Hematopoietic multipotent progenitor cell treated with erythropoietin and hydrocortisone succinate and interleukin-3 and kit ligand, for 17 days (in vitro differentiated cells): ENCODE measurements at regions not wholly inside any gene's neighbourhood (a gene's known extent, or its start where the extent isn't known, plus 50 kb on each side); places are given as distances from the start of the nearest gene placed in this dataset.
"Not testable (repeated sequence)": the region's sequence is repeated elsewhere in the genome, so short reads cannot be mapped to it uniquely, and the experiment has no call there.

Experiments used
- DNase-seq: peaks from one replicate; pipeline ENCODE4 v3.0.0-alpha.2; 2015; ENCODE audit warnings: low spot score

DNA sequence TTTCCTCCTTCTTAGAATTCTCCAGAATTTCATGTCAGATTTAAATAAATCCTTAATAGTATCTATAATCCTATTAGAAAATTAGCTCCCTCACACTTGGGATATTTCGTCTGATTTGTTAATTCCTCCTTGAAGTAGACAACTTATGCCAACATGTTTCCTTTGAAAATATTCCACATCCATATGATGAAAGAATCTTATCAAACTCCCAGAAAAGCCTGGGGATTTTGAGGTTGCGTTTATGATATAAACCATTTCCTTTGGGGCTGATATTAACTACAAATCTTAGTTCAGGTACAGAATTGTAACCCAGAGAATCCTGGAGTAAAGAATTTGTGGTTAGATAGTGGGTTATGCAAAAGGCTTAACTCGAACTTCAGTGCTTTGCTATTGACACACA lies 2373.8 kb upstream of the ACO1 start:
- DNase-seq, result no peak

DNA sequence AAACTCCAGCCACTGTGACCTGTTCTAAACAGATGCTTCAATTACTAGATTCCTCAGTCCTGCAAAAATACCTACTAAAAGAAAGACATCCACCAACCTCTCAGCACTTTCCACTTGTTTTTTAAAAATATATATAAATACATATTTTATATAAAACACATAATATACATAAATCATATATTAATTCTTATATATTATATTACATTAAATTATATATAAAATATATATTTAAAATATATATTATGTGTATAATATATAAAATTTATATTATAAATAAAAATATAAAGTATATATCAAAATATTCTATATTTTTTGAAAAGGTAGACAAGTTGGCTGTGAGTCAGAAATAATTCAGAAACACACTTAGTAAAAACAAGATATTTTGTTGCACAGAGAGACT lies 2371.8 kb upstream of the ACO1 start:
- DNase-seq, result no peak

DNA sequence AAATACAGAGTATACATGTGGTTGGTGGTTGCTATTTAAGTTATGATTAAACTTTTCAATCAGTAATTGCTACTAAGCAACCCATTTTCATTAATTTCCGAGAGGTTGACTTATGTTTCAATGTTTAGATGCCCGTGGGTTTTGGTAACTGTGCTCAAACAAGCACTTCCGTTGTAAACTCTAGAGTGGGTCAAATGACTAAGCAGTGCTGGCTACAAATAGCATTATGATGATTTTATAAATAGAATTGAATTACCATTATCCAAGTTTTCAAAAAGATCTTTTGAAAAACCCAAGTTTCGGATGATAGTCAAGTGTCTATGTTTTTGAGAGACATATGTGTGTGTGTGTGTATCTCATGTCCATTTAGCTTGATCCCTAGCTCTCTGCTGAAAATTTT lies 2369.4 kb upstream of the ACO1 start:
- no peak for DNase-seq

DNA sequence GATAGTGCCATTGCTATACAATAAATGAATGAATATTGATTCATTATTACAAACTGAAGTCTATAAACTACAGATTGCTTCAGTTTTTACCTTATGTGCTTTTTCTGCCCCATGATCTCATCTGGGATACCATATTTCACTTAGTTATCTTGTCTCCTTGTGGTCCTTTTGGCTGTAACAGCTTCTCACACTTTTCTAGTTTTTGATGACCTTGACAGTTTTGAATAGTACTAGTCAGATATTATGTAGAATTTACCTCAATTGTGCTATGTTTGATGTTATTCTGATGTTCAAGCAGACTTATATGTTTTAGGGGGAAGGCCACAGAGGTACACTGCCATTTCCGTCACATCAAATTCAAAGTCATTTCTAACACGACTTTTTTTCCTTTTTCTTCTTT lies 2364.3 kb upstream of the ACO1 start:
- no peak for DNase-seq

DNA sequence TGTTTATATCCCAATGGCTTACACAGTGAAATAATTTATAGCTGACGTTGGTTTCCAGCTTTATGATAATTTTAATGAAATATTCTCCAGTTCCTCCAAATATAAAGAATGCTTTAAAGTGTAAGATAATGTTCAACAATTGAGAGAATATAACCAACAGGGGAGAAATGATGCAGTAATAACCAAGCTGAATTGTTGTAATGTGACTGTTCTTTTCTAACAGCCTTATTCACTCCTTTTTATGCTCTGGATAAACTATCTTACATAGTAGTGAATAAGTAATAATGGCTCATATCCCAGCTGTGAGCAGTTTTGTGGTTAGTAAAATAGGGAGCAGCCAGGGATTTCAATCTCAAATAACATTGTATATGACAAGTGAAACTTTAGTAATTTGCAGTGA lies 2348.7 kb upstream of the ACO1 start:
- DNase-seq, result no peak

DNA sequence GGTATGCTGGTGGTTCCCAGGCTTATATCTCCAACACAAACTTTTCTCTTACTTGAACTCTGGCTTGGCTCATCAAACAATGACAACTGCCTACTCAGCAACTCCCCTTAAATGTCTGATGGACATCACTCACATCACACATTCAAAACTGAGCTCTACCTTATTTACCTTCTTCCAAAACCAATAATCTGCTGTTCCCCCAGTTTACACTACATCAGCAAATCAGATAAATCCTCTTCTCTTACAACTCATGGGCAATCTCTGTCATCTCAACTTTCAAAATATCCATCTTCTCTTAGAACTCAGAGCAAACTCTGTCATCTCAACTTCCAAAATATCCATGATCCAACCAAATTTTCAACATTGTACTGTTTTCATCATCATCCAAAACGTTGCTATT lies 2347.9 kb upstream of the ACO1 start:
- DNase-seq, result no peak

DNA sequence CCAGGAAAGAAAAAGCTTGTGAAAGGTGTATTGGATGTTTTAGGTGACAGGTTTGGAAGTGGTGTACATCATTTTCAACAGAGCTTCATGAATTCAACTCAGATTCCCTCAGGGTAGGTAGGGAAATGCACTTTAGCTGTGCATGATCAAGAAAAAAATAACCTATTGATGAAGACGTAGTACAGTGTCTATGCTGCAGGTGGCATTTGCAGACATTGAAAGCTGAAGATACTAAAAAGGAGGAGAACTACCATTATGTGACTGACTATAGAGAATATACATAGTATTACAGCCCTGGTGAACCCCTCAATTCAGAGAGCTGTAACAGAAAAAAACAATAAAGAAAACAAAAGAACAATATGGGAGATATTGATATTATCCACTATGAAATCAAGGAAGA lies 2344.7 kb upstream of the ACO1 start:
- no peak for DNase-seq

DNA sequence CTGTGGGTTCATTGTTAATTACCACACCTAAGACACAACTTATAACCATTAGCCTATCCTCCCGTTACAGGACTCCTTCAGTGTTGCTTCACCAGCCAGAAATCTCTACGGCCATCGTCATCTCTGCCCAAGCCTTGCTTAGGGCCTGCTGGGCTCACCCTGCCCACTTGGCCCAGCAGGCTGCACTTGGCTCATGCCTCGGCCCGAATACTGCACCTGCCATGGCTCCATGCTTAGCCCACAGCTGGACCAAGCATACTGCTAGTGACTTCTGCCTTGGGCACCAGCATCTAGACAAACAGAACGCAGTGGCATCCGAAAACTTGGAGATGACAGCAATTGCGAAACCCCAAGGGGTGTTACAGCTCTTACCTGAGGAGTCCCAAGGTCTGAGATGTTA lies 2336.0 kb upstream of the ACO1 start:
- DNase-seq, result no peak

DNA sequence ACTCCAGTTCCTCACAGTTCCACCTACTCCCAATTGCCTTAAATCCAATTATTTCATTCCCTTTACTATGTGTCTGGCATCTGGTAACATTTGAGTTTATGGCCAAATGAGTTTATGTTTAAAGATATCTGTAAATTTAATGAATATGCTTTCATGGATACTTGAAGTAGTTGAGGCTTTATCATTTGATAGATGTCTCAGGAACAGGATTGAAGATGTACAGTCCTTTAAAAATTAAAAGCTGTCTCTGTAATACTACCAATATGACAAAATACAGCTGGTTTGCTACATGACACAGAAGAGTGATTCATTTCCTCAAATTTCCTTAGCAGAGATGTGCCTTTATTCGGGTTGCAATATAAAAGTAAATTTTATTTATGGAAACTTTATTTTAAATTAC lies 2326.0 kb upstream of the ACO1 start:
- DNase-seq, result no peak

DNA sequence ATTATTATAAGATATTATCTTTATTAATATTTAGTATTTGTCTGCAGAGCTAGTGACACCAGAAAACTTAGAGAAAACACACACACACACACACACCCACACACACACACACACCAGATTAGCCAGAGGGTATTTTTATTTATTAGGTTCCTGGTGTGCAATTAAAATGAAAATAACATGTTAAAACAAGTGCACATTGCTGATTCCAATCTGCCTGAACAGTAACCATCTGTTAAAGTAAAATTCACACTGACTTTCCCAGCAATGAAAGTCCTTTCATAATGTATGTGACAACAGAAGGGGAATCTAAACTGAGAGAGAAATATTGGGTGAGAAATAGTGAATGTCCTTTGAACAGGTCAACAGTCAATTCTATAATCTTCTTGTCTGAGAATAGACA lies 2323.5 kb upstream of the ACO1 start:
- no peak for DNase-seq

DNA sequence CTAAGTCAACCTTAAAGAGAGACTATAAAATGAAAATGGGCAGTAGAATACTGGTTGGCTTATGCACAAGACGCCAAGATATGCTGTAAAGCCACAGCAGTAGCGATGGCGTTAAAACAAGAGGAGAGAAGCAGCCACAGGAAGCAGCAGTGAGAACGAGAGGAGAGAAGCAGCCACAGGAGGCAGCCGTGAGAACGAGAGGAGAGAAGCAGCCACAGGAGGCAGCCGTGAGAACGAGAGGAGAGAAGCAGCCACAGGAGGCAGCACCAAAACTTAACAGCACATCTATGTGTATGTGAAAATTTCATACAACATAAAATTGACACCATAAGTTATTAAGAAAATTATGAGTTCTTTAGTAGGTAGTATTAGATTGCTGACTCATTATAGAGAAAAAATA lies 2318.6 kb upstream of the ACO1 start:
- DNase-seq, result no peak

DNA sequence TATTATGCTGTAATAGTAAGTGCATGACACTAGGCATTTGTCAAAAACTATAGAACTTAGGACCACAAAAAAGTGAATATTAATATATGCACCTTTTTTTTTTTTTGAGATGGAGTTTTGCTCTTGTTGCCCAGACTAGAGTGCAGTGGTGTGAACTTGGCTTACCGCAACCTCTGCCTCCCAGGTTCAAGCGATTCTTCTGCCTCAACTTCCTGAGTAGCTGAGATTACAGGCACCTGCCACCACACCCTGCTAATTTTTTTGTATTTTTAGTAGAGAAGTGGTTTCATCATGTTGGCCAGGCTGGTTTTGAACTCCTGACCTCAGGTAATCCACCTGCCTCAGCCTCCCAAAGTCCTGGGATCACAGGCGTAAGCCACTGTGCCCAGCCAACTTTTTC lies 2315.2 kb upstream of the ACO1 start:
- DNase-seq, result not testable (repeated sequence)

DNA sequence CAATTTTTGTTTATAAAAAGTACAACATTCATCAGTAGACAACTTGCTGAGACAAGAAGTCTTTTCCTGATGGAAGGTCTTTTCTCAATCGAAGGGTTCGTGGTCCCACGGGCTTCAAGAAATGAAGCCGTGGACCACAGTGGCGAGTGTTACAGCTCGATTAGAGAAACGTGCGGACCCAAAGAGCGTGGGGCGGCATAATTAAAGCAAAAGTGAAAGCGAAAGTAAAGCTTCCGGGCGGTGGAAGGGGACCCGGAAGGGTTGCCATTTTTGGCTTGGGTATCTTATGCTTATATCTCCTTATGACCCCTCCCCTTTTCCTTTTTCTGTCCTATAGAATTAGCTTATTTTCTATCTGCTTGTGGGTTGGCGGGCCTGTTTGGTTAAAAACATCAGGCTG lies 2309.4 kb upstream of the ACO1 start:
- DNase-seq, result no peak

DNA sequence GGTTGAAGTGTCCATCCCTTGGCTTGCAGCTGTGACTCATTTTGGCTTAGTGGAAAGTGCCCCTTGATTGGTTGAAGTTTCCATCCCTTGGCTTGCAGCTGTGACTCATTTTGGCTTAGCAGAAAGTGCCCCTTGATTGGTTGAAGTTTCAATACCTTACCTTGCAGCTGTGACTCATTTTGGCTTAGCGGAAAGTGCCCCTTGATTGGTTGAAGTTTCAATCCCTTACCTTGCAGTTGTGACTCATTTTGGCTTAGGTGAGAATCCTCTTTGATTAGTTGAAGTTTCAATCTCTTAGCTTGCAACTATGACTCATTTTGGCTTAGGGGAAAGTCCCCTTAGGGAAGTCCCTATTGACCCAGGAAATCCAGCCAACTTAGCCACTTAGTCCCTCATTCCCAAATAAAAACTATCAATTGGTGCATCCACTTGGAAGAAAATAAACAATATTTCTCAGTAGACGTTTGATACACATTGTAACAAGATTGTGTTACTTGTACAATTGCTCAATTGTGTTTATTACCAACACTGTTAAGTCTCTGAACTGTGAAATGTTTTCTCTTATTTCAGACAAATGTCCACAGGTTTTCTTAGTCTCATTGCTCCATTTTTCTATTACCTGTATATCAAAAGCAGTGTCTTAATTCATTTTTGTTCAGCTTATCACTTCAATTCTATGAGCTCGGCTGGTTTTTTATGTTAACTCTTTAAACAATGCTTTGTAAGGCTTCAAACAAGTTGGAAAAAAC lies 2308.8 kb upstream of the ACO1 start:
- no peak for DNase-seq

DNA sequence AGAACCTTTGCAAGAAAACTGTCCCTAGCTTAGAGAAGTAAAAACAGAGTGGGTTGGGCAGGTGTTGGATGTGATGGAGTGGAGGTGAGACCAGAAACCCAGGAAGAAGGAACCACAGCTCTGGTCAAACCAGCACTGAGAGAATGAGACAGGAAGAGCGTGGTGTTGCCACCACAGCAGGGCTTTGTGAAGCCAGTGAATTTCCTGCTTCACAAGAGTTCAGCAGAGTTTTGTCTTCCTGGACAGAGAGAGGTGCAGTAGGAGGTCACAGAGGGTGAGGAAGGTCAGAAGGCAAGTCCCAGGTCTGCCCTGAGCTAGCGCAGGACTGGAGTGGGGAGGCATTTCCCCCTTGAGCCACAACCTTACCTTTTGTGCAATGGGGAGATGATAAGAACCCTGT lies 2306.2 kb upstream of the ACO1 start:
- no peak for DNase-seq

DNA sequence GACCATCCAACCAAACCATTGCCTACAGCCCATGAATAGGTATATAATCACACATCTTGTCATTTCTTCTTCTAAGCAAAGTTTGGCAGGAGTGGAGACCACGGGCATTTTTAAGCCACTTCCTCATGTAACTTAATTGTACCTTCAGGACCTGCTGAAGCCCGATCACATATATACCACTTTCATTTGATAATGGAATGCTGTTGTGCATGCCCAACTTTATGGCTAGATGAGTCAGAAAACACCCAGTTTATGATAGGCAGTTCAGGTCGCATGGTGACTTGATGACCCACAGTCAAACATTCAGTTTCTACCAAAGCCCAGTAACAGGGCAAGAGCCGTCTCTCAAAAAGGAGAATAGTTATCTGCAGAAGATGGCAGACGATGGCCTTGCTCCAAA lies 2295.0 kb upstream of the ACO1 start:
- no peak for DNase-seq

DNA sequence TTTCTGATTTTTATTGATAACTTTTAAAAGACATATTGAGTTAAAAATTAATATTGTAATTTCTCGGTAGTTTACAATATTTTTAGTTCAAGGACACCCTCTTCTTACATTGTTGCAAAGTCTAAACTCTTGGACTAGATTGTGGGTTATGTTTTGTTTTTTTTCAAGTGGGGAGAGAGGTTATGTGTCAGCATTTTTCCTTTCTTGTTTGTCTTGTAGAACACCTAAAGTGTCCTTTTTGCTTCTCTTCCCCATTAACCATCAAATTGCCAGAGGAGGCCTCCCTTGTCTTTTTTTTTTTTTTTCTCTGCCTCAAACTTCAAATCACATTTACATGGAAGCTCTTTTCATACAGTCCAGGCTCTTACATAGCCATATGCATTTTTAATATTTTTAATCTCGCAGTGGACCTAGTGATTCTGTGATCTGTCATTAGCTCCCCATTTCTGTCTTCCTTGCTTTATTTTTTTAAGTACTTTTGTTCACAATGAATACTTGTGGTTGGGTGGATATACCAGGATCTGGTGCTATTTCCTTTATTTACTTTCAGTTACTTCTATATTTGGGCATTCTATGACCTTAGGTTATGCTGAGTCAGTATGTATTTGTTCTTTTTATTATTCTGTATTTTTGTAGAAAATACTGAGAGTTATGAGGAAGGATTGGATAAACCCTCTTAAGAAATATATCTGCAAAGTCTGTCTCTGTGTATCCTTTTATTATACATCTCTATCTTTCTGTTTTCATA lies 2280.6 kb upstream of the ACO1 start:
- no peak for DNase-seq

DNA sequence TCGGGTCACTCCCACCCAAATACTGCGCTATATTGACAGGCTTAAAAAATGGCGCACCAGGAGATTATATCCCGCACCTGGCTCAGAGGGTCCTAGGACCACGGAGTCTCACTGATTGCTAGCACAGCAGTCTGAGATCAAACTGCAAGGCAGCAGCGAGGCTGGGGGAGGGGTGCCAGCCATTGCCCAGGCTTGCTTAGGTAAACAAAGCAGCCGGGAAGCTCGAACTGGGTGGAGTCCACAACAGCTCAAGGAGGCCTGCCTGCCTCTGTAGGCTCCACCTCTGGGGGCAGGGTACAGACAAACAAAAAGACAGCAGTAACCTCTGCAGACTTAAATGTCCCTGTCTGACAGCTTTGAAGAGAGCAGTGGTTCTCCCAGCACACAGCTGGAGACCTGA lies 2277.3 kb upstream of the ACO1 start:
- not testable (repeated sequence) for DNase-seq

DNA sequence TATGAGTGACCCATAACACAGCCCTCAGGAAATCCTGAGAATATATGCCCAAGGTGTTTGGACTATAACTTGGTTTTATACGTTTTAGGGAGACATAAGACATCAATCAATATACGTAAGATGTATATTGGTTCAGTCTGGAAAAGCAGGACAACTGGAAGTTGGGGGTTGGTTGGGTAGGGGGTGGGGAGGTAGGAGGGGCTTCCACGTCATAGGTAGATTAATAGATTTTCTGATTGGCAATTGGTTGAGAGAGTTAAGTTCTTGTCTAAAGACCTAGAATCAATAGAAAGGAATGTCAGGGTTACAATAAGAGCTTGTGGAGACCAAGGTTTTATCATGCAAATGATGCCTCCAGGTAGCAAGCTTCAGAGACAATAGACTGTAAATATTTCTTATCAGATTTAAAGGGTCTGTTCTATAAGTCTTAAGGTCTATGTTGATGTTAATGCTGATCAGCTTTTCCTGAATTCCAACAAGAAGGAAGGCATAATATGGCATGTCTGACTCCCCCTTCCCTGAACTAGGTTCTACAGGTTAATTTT lies 2267.7 kb upstream of the ACO1 start:
- DNase-seq, result no peak

DNA sequence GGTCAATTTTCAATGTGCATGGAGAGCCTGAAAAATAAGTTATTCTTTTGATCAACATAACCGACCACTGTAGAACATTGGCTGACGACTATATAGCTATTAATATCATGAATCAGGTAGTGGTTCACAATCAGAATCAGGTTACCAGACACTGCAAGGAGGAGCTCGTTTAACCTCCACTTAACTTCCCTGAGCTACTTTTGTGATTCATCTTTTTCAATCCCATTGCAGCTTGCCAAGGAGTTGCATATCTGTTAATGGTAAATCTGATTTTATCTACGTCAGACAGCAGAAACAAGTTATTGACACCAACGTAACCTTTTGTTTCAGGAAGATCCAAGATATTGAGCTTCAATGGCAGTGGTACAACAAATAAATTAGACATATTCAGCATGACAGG lies 2263.8 kb upstream of the ACO1 start:
- DNase-seq, result no peak

DNA sequence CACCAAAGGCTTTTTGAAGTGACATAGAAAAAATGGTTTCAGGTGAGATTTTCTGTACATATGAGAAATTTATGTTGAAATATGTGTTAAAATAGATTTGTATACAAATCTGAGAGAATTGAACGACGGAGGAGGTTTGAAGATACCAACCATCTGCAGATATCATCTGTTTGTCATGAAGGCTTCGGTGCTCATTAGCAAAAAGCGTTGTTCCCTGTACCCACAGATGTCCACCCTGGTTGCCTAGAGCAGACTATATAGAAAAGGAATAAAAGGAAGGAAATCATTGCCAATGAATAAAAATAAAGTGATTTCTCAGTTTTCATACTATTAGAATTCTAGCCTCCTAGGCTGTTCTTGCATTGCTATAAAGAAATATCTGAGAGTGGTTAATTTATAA lies 2262.8 kb upstream of the ACO1 start:
- no peak for DNase-seq

DNA sequence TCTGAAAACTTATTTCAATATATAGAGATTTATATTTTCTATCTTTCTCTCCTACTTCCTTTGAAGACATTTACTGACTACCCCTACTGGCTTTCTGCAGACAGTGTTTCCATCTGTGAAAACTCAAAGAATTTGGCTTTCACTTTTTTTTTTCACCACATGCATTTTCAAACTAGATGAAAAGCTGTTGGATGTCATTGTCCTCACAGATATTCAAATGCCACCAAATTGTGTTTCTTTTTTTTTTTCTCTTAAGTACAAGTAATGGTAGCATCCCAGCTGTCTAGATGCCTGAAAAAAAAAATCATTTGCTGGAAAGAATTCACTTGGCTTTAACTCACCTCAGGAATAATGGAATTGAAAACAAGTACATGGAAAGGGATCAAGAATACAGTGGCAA lies 2258.6 kb upstream of the ACO1 start:
- DNase-seq, result no peak

DNA sequence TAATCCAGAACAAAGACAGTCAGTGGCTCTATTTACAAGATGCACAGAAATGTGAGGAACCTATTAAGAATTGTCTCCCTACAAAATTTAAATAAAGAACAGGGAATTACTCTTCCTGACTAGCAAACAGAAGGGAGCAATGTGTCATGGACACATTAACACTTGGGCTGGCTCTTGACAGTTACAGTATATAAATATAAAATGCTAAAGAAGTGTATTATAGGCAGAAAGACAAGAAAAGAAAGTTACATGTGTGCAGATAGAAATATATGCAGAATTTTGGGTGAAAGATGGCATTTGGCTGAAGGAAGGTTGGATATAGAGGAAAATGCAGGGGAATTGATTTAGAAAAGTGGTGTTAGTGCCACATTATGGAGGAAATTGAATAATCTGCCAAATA lies 2257.1 kb upstream of the ACO1 start:
- DNase-seq, result no peak

DNA sequence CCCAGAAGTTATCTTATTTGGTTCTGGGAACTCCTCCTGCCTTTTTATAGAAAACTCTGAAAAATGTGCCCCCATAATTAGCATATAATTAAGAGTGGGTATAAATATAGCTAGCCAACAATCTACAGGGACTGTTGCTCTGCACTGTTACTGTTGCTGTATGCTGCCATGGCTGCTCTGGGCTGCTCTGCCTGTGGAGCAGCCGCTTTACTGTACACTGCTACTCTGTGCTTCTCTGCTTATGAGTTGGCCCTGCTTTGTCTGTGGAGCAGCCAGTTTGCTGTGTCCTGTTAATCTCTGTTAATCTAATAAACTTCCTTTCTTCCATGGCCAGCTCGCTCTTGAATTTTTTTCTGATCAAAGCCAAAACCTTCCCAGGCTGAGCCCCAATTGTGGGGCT lies 2244.0 kb upstream of the ACO1 start:
- no peak for DNase-seq
